ENCODE measurements at regions not wholly inside any gene's neighbourhood (a gene's known extent, or its start where the extent isn't known, plus 50 kb on each side); places are given as distances from the start of the nearest gene placed in this dataset.

DNA sequence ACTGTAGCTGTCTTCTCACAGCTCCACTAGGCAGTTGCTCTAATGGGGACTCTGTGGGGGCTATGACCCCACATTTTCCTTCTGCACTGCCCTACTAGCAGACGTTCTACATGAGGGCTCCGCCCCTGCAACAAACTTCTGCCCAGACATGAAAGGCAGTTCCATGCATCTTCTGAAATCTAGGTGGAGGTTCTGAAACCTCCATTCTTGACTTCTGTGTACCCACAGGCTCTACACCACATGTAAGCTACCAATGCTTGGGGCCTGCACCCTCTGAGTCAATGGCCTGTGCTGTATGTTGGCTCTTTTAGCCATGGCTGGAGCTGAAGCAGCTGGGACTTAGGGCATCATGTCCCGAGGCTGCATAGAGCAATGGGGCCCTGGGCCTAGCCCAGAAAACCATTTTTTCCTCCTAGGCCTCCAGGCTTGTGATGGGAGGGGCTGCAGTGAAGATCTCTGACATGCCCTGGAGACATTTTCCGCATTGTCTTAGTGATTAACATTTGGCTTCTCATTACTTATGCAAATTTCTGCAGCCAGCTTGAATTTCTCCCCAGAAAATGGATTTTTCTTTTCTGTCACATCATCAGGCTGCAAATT is 123.0 kb downstream of the MYCN start:
- no peak for TF ChIP-seq ZFX (IDR thresholded peaks at IDR 0.05; ENCODE audit: borderline replicate concordance)
- TF ChIP-seq, protein P1, sequence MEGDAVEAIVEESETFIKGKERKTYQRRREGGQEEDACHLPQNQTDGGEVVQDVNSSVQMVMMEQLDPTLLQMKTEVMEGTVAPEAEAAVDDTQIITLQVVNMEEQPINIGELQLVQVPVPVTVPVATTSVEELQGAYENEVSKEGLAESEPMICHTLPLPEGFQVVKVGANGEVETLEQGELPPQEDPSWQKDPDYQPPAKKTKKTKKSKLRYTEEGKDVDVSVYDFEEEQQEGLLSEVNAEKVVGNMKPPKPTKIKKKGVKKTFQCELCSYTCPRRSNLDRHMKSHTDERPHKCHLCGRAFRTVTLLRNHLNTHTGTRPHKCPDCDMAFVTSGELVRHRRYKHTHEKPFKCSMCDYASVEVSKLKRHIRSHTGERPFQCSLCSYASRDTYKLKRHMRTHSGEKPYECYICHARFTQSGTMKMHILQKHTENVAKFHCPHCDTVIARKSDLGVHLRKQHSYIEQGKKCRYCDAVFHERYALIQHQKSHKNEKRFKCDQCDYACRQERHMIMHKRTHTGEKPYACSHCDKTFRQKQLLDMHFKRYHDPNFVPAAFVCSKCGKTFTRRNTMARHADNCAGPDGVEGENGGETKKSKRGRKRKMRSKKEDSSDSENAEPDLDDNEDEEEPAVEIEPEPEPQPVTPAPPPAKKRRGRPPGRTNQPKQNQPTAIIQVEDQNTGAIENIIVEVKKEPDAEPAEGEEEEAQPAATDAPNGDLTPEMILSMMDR (IDR thresholded peaks at IDR 0.05), result no peak
- H3K27ac ChIP-seq, result no peak overlapping the region

DNA sequence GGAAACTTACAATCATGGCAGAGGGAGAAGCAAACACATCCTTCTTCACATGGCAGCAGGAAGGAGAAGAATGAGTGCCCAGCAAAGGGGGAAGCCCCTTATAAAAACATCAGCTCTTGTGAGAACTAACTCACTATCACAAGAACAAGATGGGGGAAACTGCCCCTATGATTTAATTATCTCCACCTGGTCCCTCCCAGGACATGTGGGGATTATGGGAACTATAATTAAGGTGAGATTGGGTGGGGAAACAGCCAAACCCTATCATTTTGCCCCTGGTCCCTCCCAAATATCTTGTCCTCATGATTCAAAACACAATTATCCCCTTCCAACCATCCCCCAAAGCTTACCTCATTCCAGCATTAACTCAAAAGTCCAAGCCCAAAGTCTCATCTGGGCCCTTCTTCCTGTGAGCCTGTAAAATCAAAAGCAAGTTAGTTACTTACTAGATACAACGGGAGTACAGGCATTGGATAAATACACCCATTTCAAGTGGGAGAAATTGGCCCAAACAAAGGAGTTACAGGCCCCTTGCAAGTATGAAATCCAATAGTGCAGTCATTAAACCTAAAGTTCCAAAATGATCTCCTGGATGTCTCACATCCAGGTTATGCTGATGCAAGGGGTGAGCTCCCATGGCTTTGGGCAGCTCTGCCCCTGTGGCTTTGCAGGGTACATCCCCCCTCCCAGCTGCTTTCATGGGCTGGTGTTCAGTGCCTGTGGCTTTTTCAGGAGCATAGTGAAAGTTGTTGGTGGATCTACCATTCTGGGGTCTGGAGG is 122.3 kb downstream of the MYCN start:
- H3K27ac ChIP-seq, result no peak overlapping the region

DNA sequence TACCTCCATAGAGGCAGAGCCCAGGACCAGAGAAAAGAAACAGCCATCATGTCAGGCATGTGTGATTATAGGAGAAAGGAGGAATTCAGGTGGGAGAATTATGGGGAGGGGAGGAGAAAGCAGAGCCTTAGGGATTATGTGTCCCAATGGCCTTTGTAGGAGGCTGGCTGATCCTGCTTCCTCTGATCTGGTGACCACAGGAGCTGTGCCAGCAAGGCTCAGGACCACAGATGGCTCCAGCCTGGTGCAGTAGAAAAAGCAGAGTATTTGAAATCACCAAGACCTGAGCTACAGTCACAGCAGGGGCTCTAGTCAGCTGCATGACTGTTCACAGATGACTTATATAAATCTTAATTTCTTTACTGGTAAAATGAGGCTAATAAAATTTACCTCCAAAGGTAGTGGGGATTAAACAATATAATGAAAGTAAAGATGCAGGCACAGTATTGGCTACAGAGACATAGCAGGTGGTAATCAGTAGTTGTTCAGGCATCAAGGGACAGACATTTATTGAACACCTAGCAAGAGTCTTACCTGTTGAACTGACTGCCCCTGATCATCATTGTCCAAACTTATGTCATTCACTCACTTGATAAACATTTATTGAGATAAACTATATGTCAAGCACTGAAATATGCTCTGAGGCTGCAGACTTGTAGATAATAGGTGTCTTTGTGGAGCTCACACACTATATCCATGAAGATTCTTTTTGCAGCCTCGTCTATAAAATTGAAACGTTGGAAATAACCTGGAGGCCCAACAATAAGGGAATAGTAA is 121.3 kb downstream of the MYCN start:
- no peak for TF ChIP-seq ZFX (IDR thresholded peaks at IDR 0.05; ENCODE audit: borderline replicate concordance)
- TF ChIP-seq, protein P1 (IDR thresholded peaks at IDR 0.05), result no peak

More for the DNA sequence above, 122.3 kb downstream of the MYCN start:
- no peak for TF ChIP-seq ZFX (IDR thresholded peaks at IDR 0.05; ENCODE audit: borderline replicate concordance)
- TF ChIP-seq, protein P1 (IDR thresholded peaks at IDR 0.05), result no peak

DNA sequence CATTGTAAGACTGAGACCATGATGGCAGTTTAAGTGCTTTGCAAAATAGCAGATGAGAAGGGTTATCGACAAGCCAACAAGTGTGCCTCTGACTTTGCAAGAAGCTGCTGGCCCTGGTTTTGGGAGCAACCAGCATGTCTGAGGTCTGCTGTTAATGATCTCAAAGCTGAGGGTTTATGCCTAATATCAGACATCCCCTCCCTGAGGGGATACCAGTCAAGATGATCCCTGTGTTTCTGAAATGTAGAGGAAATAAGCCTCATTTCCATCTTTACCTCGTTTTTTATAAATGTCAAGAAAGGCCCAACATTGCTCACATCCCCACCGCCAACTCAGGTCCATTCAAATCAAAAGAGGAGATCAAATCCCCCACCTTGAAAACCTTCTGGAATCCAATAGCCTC is 120.6 kb downstream of the MYCN start:
- H3K27ac ChIP-seq, result no peak overlapping the region
- no peak for TF ChIP-seq ZFX (IDR thresholded peaks at IDR 0.05; ENCODE audit: borderline replicate concordance)
- TF ChIP-seq, protein P1 (IDR thresholded peaks at IDR 0.05), result no peak

More for the DNA sequence above, 121.3 kb downstream of the MYCN start:
- H3K27ac ChIP-seq, result no peak overlapping the region

DNA sequence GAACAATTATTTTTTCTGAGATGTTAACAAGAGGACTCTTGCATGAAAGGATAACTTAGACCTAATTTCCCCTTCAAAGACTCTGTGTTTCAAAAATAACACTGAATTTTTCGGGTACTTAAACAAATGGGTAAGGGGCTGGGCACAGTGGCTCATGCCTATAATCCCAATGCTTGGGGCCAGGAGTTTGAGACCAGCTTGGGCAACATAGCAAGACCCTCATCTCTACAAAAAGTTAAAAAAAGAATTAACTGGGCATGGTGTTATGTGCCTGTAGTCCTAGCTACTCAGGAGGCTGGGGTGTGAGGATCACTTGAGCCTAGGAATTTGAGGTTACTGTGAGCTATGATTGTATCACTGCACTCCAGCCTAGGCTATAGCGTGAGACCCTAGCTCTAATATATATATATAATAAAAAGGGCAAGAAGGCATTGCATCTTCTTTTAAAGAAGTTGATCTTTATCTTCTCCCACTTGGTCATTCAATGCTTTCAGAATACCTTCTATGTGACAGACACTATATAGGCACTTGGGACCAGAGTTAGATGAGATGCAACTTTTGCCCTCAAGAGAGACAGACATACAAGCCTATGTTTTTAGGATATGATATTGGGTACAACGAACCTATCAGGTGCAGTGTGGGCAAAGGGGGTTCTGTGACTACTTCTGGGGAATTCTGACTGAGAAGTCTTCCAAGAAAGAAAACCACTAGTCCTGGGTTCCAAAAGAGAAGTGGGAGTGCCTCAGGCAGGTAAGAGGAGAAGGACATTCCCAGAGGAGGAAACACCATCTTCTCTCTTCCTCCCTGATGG is 120.0 kb downstream of the MYCN start:
- H3K27ac ChIP-seq, result no peak overlapping the region
- TF ChIP-seq, protein P1 (IDR thresholded peaks at IDR 0.05), result no peak

DNA sequence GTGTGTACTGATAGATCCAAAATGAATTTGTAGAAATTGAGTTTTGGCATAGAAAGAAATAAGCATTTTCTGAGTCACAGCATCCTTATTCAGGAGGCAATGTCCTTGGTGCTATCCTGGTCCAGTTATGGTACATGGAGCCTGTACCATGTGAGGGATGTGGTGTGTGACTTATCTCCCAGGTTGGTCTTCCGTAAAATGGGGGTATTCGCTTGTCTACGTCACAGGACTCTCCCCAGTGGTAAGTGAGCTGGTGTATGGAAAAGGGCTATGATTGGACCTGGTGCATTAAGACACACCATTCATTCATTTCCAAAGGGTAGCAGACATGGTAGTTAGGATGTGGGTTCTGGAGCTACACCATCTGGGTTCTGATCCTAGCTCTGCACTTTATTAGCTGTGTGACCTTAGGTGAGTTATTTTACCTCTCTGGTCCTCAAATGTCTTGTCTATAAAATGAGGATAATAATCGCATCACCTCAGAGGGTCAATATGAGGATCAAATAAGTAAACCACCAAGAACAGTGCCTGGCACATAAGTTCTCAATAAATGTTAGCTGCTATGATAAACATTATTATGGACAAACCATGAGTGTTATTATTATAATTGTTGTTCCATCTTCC is 119.2 kb downstream of the MYCN start:
- TF ChIP-seq, protein P1 (IDR thresholded peaks at IDR 0.05), result no peak
- no peak for TF ChIP-seq ZFX (IDR thresholded peaks at IDR 0.05; ENCODE audit: borderline replicate concordance)
- no peak overlapping the region for H3K27ac ChIP-seq

Measured in 22Rv1 (cell line).